NCI-H2171 (cell line): ENCODE measurements at regions not wholly inside any gene's neighbourhood (a gene's known extent, or its start where the extent isn't known, plus 50 kb on each side); places are given as distances from the start of the nearest gene placed in this dataset.
"Not testable (repeated sequence)": the region's sequence is repeated elsewhere in the genome, so short reads cannot be mapped to it uniquely, and the experiment has no call there.

Source experiments
- DNase-seq: peaks from one replicate; lab custom pipeline; 2025; lab: John Stamatoyannopoulos, UW

DNA sequence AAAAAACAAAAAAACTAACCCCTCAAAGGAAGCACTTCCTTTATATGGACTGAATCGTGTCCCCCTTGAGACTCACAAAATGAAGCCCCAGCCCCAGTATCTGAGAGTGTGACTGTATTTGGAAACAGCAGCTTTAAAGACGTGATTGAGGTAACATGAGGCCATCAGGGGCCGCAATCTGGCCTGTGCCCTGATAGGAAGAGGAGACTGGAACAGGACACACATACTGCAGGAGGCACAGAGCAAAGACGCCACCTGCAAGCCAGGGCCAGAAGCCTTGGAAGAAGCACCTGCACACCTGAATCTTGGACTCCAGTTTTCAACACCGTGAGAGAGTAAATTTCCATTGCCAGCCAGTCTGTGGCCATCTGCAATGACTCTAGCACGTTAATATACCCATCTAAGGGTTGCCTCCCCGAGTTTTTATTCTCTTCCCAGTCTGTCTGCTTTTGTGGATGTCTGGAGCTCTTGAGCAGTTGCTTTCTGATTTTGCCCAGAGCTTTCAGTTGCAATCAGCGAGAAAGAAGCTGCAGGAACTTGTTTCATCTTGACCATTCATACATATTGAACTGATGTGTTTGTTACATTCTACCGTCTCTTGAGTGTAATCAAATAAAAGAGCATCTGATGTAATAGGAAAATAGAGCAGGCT, 775.8 kb upstream of the TPTE start:
- not testable (repeated sequence) for DNase-seq

DNA sequence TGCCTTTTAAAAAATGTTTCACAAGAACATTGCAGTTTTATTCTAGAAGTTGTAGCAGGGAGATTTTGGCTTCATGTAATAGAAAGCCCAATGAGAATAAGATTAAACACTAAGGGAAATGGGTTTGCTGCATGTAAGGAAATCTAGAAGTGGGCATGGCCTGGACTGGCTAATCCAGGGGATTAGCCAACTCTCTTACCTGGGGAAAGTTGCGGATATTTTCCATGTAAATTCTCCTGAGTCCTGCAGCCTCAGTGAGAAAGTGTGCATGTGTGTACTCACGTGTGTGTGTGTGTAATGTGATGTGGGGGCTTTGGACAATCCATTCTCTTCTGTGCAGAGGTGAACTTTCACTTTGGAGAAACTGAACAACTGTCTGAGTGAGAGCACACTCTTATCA, 775.1 kb upstream of the TPTE start:
- DNase-seq = not testable (repeated sequence)

DNA sequence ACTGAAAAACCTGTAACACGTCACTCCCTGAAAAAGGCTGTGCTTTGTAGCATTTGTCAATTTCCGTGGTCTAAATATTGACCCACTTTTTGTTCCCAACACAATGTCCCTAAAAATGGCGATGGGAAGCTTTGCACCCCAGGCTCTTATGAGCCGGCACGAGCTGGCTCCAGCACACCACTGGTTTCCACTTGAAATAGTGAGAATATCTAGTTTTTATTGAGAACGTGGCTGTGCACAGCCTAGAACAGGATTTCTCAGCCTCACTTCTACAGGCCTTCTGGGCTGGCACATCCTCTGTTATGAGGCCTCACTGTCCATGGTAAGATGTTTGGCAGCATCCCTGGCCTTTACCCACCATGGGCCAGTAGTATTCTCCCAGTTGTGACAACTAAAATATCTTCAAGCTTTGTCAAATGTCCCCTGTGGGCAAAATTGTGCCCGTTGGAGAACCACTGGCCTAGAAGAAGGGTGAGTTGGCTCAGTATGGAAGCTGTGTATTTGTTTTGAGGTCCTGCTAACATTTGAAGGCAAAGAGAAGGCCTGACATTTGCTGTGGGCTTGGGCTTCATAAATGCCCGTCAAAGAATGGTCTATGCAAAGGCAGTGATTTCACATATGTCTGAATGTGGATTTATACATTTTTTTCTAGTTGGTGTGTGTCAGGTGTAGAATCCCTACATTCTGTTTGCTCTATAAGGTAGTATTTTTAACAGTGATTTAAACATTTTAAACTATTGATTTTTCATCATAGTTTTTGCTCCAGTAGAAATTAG, 774.4 kb upstream of the TPTE start:
- DNase-seq = not testable (repeated sequence)

DNA sequence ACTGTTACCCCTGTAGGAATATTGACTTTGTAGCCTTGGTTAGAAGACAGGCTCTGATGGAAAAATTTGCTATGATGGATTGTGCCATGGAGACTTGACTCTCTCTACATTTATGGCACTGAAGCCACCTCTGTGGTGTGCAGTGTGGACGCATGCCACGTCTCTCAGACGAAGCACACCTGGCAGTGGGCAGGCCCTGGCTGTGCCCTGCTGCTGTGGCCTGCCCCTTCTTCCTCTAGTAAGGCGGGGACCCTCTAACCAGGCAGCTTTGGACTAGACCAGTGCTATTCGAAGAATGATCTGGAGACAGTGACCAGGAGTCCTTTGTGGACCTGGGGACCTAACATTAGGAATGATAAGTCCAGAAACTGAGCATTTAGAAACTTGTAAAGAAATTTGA, 773.5 kb upstream of the TPTE start:
- not testable (repeated sequence) for DNase-seq

DNA sequence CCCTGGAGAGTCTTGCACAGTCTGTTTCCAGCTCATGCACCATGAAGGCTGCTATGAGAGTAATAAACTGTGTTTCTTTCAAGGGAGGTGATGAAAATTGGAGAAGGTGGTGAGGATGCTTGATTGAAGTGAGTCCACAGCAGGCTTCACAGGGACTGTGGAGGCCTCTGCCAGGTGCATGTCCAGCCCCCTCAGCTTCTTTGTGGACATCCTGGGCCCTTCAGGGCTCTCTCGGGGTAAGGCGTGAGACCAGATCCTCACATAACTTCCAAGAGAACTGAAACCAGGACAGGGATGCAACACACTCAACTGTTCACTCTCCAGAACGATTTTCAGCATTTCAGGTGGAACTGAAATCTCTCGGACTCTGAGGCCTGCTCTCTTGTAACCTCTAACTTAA, 772.9 kb upstream of the TPTE start:
- DNase-seq = not testable (repeated sequence)

DNA sequence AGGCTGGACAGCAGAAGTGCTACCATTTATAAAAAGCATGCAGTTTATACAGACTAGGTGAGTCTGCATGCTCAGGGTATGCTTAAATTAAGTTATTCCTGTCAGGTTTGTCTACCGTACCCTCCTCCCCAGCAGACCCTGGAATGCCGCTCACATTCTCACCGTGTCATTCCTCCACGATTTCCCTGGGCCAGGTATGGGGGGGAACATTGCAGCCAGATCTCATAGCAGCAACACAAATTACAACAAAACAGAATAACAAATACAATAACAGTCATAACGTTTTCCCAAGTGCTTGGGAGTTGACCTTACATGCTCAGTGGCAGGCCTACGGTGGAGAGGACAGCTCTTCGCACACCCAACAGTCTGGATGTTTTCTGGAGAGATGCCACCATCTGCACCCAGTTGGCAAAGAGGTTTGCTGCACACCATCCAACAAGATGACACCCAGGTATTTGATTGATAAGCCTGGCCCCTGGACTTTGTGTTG, 771.6 kb upstream of the TPTE start:
- DNase-seq = not testable (repeated sequence)

DNA sequence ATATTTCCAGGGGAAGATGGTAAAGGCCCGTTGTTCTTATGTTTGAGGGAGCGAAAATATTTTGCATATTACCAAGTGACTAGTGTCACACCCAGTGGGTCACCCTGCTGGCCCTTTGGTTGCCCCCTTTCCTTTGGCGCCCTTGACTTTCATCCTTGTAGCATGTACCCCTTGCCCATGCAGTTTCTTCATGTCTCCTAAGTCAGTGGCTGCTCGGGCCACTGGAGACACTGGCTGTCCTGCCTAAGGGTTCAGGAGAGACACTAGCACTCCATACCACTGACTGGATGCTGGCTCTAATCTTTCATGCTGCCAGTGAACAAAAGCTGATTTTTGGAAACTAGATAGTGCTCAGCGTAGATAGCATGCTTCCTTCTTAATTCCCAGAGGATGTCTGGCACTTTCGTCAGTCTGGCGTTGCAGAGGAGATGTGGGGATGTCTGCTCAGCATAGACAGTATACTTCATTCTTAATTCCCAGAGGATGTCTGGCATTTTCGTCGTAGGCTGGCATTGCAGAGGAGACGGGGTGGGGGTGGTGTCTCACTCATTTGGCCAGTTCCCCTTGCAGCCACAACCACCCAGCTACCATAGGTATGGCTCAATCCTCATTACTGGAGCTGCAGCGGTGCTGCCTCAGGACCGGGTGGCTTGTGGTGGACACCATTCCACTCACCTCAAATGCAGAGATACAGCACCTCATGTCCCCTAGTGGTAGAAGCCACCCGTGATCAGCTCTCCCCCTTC, 770.9 kb upstream of the TPTE start:
- DNase-seq = no peak

DNA sequence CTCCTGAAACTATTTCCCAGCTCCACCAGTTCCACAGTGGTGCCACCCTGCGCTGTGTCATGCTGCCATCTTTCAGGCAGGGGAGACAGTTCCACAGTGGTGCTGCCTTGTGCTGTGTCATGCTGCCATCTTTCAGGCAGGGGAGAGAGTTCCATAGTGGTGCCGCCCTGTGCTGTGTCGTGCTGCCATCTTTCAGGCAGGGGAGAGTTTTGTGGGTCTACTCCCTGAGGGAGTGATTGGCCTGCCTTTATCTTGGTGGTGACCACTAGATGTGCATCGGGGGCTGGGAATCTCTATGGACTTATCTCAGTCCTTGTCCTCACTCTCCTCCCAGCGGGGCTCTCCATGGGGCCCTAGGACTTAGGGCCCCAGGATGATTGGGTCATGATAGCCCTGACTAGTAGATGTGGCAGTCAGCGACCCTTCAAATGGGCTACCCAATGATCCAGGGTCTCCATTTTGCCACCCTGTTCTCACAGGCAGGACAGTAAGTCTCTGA, 770.2 kb upstream of the TPTE start:
- DNase-seq = not testable (repeated sequence)

DNA sequence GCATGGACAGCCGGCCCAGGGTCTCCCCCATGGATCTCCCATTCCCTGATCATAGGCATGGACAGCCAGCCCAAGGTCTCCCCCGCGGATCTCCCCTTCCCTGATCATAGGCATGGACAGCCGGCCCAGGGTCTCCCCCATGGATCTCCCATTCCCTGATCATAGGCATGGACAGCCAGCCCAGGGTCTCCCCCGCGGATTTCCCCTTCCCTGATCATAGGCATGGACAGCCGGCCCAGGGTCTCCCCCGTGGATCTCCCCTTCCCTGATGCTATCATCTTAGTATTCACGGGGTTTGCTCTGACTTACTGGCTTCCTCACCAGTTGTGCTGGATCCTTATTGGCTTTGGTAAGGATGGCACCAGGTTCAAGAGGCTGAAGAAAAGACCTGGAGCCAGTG, 769.4 kb upstream of the TPTE start:
- DNase-seq = not testable (repeated sequence)

DNA sequence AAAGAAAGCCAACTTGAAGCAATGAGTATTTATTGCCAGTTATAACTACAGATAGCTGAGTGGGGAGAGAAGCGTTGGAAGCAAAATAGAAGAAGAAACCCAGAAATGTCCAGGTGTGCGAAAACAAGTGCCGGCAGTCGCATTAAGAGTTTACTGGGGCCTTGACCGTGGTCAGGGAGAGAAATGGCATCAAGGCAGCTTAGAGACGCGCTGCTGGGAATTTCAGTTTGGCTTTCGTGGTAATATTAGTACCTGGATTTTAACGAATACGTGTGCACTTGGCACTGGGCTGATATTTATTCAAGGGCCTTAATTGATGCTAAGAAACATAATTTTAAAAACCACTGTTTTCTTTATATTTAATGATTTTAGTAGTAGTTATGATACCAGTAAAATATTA, 767.9 kb upstream of the TPTE start:
- DNase-seq = not testable (repeated sequence)

DNA sequence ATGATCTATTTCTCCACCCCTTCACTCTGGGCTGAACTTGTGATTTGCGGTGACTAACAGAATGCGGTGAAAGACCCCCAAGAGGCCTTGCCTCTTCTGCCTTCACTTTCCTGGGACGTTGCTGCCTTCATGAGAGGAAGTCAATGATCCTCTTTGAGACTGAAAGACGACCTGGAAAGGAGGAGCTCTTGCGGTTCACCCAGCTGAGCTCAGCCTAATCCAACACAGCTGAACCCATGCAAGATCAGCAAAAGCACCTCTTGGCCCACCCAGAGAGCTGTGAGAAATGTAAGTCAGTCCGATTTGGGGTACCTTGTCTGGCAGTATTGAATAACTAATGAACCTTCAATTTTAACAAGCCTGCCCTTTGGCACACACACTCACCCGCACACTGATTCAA, 767.4 kb upstream of the TPTE start:
- no peak for DNase-seq

DNA sequence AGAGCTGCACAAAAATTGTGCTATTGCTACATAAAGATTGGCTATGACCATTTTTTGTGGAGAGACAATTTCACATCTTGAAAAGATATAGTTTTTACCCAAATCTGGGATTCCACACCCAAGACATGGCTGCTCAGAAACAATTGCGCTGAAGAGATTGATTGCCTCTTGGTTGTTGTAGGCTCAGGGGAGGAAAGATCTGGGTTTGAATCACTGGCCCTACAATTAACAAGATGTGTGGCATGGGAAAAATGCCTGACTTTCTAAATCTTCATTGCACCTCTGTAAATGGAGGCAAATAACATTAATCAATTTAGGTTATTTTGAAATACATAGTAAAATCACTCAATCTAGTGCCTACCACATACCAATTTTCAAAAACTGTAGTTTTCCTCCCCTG, 766.9 kb upstream of the TPTE start:
- not testable (repeated sequence) for DNase-seq

DNA sequence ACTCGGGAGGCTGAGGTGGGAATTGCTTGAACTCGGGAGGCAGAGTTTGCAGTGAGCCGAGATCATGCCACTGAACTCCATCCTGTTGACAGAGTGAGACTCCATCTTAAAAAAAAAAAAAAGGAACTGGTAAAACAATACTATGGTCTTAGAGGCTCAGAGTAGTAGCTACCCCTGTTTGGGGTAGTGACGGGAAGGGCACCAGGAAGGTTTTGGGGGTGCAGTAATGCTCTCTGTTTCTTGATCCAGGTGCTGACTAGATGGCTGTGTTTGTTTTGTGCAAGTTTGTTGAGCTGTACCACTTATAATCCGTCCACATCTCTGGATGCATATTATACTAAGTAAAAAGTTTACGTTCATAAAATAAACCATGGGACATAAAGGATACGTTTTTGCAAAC, 765.8 kb upstream of the TPTE start:
- no peak for DNase-seq

DNA sequence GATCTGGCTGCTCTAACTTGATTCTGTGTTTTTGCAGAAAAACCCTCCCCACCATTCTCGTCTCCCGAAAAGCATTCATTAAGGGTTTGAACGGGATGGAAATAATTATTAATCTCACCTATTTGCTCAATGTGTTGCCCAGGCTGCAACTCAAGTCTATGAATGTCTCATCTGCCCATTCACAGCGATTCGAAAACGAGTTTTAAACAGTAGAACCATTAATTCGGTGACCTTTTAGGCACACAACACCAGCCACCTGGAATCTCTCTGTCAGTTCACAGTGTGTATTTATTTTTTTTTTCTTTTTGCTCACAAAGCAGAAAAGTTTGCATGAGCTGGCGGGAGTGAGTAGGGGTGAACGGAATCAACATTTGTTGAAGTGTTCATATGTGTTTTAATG, 764.7 kb upstream of the TPTE start:
- DNase-seq = no peak

DNA sequence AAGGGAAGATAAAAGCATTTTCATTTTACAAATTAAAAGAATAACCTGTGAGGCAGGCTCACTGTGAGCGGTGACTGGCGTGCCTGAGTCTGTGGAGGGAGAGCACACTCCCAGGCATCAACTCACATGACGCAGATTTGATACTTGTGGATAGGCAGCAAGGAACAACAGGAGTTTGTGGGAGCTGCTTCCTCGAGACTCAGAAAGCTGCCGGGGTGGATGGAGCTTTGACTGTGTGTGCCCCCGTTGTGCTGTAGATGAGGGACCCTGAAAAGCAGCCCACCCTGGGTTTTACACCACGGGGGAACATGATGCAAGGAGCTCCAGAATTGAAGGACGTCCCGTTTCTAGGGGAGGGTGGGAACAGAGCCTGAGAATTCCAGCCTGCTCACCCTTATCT, 764.3 kb upstream of the TPTE start:
- not testable (repeated sequence) for DNase-seq

DNA sequence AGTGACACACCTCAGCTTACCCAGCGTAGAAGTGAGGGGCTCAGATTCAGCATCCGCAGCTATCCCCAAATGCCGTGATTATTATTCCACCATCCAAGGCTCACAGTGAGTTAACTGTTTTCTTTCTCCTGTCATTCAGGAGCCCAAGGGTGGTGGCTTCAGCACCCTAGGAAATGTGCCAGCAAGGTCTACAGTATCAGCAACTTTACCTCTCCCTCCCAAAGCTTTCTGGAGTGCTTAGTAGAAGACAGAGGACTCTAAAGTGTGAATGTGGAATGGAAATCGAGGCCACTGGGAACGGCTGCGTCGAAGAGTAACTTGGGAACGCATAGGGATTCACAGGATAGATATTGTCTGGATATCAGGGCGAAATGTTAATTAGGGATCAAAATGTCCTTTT, 763.8 kb upstream of the TPTE start:
- not testable (repeated sequence) for DNase-seq

DNA sequence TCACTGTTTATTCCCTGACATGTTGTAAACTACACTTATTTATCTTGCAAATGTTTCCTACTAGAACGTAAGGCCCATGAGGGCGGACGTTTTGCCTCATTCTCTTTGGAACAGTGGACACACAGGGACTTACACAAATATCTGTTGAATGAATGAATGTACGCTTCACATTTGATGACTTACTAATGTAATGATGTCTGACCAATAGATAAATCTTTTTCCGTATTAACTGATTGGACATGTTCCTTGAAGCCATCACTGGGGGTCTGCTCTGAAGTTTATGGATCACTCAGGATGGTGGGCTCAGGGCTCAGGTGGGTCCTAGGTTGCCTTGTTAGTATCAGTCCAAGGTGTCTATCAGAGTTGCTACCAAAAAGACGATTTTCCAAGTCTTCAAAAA, 763.2 kb upstream of the TPTE start:
- DNase-seq = no peak

DNA sequence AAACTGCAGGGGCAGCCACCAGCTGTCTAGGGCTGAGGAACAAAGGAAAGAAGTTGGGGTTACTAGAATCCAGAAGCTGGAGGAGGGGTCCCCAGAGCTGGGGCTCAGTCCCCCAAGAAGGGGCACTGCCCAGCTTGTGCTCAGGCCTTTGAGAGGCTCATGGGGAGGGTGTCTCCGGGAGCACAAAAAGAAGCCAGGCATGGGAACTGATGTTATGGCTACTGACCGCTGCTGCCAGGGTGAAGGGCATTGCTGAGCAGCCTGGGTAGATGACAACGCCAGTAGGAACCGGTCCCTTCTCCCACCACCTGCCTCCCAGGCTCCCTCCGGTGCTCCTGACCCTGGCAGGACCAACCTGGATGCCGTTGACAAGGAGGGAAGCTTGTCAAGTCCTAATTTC, 762.5 kb upstream of the TPTE start:
- DNase-seq = no peak

DNA sequence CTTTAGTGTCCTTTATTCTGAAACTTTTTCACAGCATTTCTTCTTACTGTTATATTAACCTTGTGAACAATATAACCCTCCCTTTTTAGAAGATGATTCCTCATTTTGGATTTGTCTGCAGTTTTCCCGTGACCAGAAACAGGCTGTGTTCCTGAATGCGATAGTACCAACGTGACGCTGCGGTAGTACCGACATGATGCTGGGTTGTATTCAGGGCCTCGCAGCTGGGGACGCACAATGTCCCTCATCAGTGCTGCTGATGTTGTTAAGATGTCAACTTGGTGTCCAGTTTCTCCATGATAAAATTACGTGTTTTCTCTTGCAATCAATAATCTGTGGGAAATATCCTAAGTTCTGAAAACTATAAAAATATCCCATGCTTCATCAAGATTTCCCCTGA, 761.4 kb upstream of the TPTE start:
- DNase-seq = no peak

DNA sequence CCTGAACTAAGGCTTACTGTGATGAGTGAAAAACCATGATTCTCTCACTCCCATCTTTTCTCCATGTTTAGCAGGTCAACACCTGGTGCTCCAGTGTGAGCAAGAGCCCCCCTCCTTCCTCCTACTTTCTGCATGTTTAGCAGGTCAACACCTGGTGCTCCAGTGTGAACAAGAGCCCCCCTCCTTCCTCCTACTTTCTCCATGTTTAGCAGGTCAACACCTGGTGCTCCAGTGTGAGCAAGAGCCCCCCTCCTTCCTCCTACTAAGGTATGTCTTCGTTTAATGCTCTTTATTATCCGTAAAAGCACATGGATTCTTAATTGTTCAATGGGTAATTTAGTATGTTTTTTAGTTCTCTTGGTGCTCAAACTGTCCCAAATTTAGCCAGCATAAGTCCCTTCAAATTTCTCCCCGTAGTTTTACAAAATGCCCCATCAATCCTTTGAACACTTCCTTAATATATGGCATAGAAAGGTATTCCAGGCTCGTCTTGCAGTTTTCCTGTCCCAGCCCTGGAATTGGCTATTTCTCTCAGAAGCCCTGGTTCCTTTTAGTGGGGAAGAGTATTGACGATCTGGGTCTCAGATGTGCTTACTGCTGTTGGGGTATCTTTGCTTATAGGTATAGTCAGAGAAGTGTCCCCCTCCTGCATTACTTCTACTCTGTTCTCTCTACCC, 760.8 kb upstream of the TPTE start:
- no peak for DNase-seq

DNA sequence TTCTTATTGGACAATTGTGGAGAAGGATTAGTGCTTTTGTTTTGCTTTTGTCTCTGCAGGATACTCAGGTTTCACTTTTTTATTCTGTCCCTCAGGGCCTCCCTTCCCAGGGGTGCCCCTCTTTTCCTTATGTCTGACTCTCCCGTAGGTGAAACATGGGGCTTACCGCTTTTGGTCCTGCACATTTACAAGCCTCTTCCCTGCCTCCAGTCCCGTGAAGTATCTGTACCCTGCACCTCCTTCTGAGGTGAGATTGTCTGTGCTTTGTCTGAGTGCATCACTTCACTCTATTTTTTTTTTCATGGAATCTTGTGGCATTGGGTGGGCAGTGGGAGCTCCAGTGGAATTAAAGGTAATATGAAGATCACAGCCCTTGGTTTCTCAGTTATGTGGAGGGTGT, 758.1 kb upstream of the TPTE start:
- no peak for DNase-seq

DNA sequence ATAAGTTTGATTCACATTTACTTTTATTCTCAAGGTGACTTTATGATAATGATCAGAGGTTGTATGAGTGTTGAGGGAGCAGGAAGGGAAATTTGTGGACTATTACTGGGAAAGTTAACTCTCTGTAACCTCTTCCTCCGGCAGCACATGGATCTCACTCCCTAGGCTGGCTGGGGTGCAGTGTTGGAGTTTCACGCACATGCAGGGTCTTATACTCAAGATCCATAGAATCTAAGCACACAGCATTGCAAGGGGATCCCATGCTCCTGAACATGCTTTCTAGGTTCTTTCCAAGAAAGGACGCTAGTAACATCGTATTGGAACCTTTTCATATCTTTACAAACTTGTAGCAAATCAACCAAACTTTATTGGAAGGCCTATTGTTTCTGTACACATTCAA, 757.6 kb upstream of the TPTE start:
- no peak for DNase-seq
